C4-2B (cell line): ENCODE measurements at regions not wholly inside any gene's neighbourhood (a gene's known extent, or its start where the extent isn't known, plus 50 kb on each side); places are given as distances from the start of the nearest gene placed in this dataset.

Experiments used
- ZFX ChIP-seq: fragments of 450-650 bp; IDR thresholded peaks from 2 replicates; pipeline ENCODE4 v1.6.1; 2017
- TF ChIP-seq, protein P1 (sequence below): fragments of 450-650 bp; conservative IDR thresholded peaks from 2 replicates; pipeline ENCODE4 v1.5.1; 2017; ENCODE audit warnings: mild to moderate bottlenecking

- TF ChIP-seq, protein P1, sequence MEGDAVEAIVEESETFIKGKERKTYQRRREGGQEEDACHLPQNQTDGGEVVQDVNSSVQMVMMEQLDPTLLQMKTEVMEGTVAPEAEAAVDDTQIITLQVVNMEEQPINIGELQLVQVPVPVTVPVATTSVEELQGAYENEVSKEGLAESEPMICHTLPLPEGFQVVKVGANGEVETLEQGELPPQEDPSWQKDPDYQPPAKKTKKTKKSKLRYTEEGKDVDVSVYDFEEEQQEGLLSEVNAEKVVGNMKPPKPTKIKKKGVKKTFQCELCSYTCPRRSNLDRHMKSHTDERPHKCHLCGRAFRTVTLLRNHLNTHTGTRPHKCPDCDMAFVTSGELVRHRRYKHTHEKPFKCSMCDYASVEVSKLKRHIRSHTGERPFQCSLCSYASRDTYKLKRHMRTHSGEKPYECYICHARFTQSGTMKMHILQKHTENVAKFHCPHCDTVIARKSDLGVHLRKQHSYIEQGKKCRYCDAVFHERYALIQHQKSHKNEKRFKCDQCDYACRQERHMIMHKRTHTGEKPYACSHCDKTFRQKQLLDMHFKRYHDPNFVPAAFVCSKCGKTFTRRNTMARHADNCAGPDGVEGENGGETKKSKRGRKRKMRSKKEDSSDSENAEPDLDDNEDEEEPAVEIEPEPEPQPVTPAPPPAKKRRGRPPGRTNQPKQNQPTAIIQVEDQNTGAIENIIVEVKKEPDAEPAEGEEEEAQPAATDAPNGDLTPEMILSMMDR, result no peak
- no peak for TF ChIP-seq ZFX
Measured at GRCh38 chr2:100692906-100693305, 127.0 kb upstream of the NPAS2 start.
